Hippocampal formation (tissue), 2 donors: ENCODE measurements at regions not wholly inside any gene's neighbourhood (a gene's known extent, or its start where the extent isn't known, plus 50 kb on each side); places are given as distances from the start of the nearest gene placed in this dataset.
"Not testable (repeated sequence)": the region's sequence is repeated elsewhere in the genome, so short reads cannot be mapped to it uniquely, and the experiment has no call there.

Experiments
- DNase-seq, 2 donors: peaks; one replicate each; lab custom pipeline; 2025; lab: John Stamatoyannopoulos, UW

DNA sequence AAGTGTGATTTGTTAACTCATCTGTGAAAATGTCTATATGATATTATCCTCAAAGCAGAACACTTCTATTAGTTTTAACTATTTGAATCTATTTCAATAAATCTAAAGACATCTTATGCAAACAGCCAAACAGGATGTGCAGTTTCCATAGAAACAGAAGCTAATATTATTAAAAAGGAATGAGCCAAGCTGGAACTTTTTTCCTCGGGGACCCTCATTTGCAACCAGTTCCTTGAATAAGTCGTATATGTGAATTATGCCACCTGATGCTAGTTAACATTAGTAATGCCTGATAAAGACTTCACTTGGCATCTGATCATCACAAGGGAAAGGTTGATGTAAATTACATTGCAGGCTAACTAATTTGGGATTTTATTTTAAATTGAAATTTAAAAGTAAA lies 216.9 kb upstream of the SMLR1 start:
- no peak for DNase-seq

DNA sequence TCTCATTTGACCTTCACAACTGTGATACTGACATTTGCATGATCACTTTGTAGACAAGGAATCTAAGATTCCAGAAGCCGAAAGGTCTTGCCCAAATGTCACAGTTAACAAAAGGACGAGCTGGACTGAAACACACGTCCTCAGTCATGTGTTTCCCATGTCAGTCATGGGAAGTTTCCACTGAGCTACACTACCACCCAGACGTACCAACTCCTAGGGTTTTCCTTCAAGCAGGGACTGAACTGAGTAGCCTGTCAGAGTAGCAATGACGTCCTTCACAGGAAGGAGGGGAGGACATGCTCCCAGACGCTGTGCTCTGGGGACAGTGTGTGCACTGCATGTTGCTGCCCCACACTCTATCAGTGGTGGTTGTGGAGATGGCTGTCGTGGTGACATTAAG lies 215.8 kb upstream of the SMLR1 start:
- DNase-seq: no peak

DNA sequence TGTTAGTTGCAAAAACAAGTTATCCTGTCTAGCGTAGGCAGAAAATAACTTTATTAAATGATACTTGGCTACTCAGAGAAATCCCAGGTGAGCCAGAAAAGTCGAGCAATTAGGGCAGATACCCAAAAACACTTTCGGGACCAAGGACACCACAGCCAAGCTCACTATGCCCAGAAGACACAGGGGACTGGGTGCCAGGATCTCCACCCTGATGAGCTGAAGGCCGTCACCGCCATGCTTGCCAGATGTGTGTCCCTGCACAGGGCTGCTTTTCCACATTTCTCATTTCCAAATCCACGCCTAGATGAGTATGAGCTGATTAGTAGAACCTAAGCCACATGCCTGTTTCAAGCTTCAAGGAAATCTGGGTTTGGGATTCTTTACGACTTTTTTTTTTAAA lies 214.0 kb upstream of the SMLR1 start:
- DNase-seq: no peak

DNA sequence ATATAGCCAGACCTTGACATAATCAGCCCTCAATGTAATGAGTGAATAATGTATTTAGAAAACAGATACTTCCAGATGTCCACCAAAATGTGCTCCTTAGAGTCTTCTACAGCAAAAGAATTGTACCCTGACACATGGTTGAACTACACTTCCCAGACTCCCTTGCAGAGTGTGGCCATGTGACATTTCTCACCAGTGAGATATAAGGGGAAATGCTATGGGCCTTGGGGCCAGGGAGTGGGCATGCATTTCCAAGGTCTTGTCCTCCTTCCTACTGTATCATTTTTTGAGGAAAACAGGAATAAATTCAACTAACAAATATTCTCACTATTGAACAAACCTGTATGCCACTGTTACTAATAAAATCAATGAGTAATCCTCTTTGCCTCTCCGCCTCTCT lies 211.4 kb upstream of the SMLR1 start:
- DNase-seq: no peak

DNA sequence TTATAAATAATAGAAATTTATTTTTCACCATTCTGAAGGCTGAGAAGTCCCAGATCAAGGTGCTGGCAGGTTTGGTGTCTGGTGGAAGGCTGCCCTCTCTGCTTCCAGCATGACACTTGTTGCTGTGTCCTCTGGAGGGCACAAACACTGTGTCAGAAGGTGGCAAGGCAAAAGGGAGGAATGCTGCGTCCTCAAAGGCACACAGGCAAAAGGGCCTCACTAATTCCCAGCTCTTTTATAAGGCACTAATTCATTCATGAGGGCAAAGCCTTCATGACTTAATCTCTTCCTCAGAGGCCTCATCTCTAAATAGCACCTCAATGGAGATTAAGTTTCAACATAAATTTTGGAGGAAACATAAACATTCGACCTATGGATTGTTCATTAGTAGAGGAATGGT lies 209.5 kb upstream of the SMLR1 start:
- no peak for DNase-seq

DNA sequence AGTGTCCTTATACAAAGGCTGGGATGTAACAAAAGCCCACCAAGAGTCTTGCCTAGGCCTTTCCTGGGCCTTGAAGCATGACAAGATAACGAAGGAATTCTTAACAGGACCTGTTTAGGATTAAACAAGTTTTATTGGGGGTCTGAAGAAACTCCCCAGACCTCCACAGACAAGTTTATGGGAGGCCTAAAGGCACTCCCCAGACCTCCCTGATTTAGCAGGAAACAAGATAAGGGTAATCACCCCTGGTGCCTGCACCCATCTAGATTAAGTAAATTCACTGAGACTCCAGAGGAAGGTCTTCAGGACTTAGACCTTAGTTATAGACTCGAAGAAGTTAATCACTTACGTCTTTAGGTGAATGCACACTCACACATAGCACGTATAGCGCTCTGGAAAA lies 208.4 kb upstream of the SMLR1 start:
- not testable (repeated sequence) for DNase-seq

DNA sequence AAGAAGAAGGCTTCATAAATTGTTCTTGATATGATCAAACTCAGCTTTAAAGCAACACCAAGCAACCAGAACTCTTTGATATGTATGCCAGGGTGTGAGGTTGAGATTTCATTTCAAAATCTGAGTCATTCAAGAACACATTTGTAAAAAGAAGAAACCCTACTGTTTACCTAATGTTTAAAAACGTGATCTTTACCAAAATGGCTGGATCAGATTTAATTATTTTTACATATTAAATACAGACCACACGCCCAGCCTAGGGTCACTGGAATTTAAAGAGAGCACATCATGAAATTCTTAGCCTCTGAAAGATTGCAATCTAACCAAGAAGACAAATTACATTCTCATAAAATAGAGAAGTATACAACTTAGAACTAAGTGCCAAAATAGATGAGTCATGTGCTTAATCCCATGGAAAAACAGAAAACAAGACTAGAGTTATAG lies 206.8 kb upstream of the SMLR1 start:
- no peak for DNase-seq

DNA sequence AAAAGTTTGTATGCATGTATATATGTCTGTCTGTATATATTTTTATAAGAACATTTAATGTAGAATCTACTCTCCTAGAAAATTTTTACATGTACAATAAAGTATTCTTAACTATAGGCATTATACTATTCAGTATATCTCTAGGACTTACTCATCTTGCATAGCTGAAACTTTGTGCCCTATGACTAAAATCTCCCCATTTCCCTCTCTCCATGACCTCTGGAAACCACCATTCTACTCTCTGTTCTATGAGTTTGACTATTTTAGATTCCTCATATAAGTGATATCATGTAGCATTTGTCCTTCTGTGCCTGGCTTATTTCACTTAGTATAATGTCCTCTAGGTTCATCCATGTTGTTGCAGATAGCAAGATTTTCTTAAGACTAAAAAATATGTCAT lies 205.1 kb upstream of the SMLR1 start:
- no peak for DNase-seq

DNA sequence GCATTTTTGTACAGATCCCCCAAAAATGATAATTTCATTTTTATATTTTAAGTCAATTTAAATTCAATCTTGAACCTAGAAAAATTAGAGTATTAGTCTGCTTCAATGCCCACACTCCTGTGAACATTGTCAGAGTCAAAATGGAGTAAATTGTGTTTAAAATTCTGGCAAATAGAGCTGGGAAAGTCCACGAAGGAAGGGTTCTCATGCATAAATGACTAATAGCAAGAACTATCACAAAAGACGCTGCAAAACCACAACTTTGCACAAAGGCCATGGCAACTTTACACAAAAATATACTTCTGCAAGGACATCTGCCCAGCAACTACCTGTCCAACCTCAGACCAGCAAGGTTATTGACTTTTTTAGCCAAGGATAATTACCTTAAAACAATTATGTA lies 203.2 kb upstream of the SMLR1 start:
- no peak for DNase-seq

DNA sequence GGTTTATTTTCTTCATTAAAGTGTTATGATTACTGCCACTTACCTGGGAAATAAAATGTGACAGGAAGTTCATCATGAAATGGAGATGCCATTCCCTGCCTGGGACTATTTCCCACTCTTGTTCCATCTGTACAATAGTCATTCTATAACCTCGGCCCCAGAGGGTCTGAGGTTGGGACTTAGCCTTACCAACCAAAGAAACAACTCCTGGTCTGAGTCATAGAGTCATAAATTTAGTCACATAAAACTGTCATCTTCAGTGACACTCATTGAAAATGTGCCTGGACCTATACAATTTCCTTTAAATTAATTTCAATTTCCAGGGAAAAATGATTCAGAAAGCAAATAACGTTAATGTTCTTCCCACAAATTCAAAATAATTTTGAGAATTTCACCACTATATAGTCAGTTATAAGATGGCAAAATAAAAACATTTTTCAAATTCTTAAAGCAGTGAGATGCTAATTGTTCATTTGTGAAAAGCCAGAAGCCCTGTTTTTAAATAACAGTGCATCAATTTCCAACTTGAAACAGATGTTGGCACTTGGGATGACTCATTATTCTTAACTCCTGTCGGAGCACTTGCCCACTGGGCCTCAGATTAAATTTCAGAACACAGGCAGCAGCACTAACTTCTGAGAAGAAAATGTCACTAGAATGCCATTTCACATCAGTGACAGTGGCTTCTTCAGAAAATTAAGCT lies 201.2 kb upstream of the SMLR1 start:
- DNase-seq: no peak

DNA sequence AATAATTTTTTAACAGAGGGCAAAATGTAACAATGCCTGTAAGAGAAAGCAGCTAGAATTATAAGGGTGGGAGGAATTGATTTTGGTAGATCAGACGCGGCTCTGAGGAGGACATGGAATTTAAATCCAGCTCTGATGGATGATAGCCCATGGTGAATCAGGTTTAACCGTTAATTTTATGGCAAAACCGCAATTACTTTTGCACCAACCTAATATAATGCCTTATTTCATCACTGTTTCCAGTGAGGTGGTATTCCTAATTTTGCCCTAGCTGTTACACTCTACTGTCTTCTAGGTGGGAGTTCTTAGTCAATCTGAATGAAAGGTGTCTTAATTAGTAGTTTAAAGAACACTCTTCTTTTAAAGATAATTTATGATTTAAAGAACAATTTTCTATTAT lies 198.3 kb upstream of the SMLR1 start:
- no peak for DNase-seq

DNA sequence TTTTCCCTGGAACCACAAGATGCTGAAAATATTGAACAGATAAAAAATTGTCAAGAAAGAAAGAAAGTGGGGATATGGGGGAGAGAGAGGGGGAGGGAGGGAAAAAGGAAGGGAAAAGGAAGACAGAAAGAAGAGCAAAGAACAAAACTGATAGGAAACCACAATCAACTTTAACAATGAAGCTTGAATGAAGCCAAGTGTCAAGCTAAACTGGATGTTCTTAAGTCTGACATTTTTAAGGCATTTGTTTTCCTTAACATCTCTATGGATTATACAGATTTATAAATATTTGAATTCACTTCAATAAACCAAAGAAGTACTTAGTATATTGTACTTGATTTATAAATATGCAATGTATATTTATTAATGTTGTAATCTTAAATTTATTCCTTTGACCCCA lies 197.6 kb upstream of the SMLR1 start:
- DNase-seq: no peak

DNA sequence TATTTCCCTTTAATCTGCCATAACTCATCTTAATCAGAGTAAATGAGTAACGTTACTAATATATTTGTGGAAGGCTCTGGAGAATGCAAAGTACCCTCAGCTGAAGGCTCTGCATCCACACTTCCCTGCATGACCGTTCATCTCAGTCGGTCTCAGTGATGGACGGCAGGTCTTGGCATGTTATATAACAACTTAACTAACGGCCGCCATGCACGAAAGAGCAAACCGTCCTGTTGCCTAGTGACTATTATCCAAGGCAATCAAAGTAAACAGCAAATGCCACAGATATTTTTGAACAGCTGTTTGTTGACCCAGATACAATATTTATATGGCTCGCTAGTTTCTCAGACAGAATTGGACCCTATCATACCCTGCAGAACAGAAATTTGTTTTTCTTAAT lies 194.9 kb upstream of the SMLR1 start:
- no peak for DNase-seq

DNA sequence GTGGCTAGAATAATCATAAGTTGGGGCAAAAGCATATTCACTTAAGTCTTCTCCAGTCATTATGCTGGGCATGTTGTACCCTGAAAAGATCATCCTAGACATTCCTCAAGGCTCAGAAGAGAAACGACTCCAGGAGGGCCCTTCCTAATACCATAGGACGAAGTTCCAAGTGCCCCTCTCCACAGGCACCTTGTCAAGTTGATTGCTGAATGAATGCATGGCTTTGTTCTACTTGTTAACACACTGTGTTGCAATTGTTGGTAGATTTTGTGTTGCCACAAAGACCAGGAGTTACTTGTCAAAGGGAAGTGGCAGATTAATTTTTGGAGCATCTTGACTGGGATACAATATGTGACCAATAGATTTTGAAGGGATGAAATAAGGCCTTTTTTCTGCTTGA lies 194.3 kb upstream of the SMLR1 start:
- no peak for DNase-seq

DNA sequence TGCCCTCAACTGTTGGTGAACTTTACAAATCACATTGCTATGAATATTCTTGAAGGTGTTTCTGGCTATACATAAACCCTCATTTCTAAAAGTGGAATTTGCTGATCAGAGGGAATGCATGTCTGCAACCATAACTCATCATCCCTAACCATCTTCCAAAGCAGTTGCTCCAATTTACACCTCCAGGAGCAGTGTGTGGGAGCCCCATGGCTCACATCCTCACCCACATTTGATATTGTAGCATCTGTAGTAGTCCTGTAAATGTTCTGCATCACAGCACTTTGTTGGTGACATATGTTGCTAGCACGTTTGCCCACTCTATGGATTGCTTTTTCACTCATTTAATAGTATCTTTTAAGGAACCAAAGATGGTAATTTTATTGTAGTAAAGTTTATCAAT lies 183.8 kb upstream of the SMLR1 start:
- DNase-seq: peak in 1 of 2 donors; percentile 31

DNA sequence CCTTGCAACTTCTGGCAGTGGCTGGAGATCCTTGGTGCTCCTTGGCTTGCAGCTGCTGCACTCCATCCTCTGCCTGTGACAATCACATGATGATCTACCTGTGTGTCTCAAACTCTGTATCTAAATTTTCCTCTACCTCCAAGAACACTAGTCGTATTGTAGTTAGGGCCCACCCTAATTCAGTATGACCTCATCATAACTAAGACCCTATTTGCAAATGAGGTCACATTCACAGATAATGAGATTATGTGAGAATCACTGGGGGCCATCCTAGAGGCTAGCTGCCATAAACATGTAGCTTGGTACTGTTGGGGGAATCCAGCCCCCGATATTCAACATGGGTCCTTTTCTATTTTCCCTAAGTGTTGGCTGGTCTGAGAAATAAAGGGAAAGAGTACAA lies 183.0 kb upstream of the SMLR1 start:
- no peak for DNase-seq

DNA sequence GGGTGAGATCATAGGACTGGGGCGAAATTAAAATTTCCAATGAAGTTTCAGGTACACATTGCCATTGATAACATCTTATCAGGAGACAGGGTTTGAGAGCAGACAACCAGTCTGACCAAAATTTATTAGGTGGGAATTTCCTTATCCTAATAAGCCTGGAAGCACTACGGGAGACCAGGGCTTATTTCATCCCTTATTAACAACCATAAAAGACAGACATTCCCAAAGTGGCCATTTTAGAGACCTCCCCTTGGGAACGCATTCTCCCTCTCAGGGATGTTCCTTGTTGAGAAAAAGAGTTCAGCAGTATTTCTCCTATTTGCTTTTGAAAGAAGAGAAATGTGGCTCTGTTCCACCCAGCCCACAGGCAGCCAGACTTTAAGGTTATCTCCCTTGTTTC lies 182.4 kb upstream of the SMLR1 start:
- not testable (repeated sequence) for DNase-seq

DNA sequence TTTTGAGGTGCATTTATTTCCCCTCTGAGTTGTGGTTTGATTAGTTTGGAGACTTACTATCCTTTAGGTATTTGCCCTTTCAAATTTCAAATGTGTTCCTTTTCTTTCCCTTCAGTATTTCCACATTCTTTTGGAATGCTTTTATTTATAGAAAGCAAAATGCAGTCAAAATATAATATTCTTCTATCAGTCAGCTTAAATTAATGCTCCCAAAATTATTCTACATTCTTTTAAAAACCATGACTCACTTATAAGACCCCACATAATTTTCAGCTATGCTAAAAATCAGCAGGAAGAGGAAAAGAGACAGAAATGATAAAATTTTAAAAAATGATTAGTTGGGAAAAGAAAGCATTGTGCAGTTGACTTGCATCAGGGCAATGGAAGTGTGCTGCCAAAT lies 180.0 kb upstream of the SMLR1 start:
- DNase-seq: no peak

DNA sequence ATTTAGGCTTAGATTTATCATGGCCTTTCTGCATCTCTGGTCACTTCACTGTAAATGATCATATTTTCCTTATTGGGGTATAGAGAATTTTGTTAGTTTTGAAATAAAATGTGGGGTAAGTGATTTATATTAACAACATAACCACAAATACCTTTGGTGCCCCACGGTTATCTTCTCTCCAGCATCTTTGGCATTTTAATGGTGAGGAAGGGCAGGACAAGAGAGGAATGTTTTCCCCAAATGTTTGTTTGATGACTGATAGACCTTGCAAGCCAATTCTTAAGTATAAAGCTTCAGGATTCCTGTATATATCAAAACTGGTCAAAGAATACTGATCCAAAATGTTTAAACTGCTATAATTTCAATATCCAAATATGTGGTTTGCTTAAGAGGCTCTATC lies 171.6 kb upstream of the SMLR1 start:
- no peak for DNase-seq

DNA sequence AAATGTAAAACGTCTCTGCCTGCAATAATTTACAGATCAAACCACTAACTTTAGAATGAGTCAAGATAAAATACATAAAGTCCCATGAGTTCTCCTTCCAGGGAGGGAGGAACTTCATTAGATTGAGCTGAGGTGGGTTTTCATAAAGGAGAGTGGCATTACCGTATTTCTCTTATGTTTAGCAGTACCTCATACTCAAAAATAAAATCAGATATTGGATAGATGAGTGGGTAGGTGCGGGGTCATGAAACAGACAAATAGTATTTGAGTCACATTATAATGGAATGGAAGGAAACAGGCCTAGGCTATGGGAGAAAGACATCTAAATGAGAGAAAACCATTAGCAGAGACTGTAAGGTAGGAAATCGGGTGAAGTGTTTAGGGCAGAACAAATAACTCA lies 166.1 kb upstream of the SMLR1 start:
- no peak for DNase-seq

DNA sequence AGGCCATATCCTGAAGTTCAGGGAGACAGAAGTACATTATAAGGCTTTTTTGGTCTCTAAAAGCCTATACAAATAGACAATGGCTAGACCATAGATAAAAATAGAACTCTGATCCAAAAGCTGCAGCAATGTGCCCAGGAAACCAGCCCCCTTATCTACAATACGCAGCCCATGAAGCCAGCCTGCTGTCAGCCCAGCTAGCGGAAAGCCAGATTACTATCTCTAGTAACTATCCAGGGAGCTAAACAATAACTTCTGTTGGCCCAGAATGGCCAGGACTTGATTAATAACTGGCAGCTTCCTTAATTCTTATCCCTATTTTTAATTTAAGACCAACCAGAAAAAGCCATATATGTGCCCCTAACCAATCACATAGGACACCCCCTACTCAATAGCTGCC lies 160.4 kb upstream of the SMLR1 start:
- no peak for DNase-seq

DNA sequence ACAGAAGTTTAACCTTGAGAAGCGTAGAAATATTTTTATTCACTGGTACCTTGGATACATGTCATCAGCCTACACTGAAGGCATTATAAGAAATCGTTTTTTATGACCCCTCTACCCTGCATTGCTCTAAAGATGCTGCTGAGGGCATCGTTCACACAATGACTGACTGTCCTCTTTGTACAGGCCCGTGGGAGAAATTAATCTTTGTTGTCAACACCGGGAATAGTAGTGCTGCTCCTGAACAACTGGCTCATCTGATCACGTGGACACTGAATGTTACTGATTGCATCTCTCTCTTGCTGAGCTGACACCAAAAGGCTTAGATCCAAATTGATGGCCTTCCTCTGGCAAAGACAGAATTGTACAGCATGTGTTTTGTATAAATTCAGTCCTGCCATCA lies 157.1 kb upstream of the SMLR1 start:
- DNase-seq: no peak

DNA sequence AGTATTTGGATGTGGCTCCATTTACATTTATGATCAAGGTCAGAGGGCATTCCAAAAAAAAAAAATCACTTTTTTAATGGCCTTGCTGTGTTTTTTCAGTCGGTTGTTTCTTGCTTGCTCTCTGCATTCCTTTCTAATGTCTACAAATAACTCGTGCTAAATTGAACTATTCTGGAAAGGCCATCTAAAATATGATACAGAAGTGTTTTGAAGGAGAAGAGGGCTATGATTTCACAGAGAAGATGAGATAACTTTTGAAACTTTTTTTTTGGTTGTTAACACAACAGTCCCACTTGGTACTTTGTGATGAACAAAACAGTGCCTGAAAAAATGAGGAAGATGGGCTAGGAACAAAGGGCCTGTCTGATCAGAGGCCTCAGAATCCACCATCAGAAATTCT lies 156.1 kb upstream of the SMLR1 start:
- DNase-seq: no peak

DNA sequence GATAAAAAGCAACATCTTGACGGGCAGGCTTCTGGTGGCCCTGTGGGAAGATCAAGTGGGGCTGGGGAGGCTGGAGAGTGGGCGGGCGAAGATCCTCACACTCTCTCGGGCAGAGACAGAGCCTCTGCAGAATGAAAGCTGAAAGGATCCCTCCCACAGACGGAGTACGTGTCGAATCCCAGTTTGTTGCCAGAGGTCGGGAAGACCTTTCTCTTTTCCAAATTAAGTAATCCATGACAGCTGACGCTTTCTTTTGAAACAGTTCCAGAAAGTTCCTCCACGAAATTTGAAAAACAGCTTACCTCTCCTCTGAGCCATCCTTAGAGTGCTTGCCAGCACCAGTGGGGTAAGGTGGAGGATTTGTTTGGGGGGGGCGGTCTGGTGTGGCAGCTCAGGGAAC lies 155.6 kb upstream of the SMLR1 start:
- no peak for DNase-seq

DNA sequence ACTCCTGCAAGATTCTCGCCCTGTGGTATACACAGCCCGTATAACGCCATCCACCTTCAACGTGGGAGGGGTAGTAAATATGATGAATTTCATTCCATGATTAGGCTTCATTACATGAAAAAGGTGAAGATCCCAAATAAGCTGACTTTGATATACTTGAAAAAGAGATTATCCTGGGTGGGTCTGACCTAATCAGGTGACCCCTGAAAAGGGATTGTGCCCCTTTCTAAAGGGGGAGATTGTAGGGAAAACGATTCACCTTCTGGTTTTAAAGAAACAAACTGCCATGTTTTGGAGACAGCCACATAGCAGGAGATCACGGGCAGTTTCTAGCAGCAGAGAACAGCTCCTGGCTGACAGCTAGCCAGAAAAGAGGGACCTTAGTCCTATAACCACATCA lies 155.1 kb upstream of the SMLR1 start:
- no peak for DNase-seq
